Uterus (tissue), 3 donors: ENCODE measurements at regions not wholly inside any gene's neighbourhood (a gene's known extent, or its start where the extent isn't known, plus 50 kb on each side); places are given as distances from the start of the nearest gene placed in this dataset.

Experiments used
- DNase-seq, 2 donors: peaks; one replicate each; pipeline ENCODE4 v3.0.0-alpha.2; 2019 to 2020
- H3K27ac ChIP-seq, 2 donors: fragments of 200-600 bp; sonication (generic); 1 replicate in 1 of 2; 2 replicates in 1 of 2; pipeline ENCODE4 v1.5.1; 2016 to 2018
- H3K27me3 ChIP-seq, 2 donors: fragments of 200-600 bp; sonication (generic); one replicate each; pipeline ENCODE4 v1.5.1; 2018 to 2019; ENCODE audit warnings: control low read depth in 1 of 2
- H3K36me3 ChIP-seq, 2 donors: fragments of 200-600 bp; sonication (generic); one replicate each; pipeline ENCODE4 v1.5.1; 2019; ENCODE audit warnings: control low read depth in 1 of 2
- H3K4me1 ChIP-seq, 2 donors: fragments of 200-600 bp; sonication (generic); one replicate each; pipeline ENCODE4 v1.5.1; 2018 to 2019; ENCODE audit warnings: control low read depth in 1 of 2
- H3K4me3 ChIP-seq, 2 donors: fragments of 200-600 bp; sonication (generic); 1 replicate in 1 of 2; 2 replicates in 1 of 2; pipeline ENCODE4 v1.5.1; 2018 to 2019; ENCODE audit warnings: mild to moderate bottlenecking in 1 of 2
- H3K9me3 ChIP-seq, 2 donors: fragments of 200-600 bp; sonication (generic); one replicate each; pipeline ENCODE4 v1.5.1; 2019; ENCODE audit warnings: control low read depth in 1 of 2
- CTCF ChIP-seq, 4 experiments: fragments of 200-600 bp in 2 of 4; fragments of 450-650 bp in 2 of 4; sonication (generic) in 2 of 4; IDR thresholded peaks; one replicate each; pipeline ENCODE4 v1.5.1; 2016 to 2019; ENCODE audit warnings: antibody characterized with exemption in 4 of 4, mild to moderate bottlenecking in 2 of 4, moderate library complexity in 1 of 4
- POLR2A ChIP-seq, 2 donors: fragments of 450-650 bp; IDR thresholded peaks; one replicate each; pipeline ENCODE4 v1.6.1; 2016; ENCODE audit warnings: antibody characterized with exemption in 2 of 2, mild to moderate bottlenecking in 1 of 2, moderate library complexity in 1 of 2
- intact Hi-C: fragments of 100-400 bp; cut with DNase I; formaldehyde crosslinking; loops from one replicate; pipeline ENCODE4 v1.15.1; 2023; ENCODE audit warnings: low total_unique reads
- donor health status: DM: yes; HTN: yes; CAD: no.

- no peak overlapping the region for H3K27ac ChIP-seq
- no peaks in the 10 kb centered on the region for H3K9me3 ChIP-seq
- intact Hi-C loops: no loop called here
- no peaks in the 10 kb centered on the region for H3K4me1 ChIP-seq
- no peak for DNase-seq
- H3K4me3 ChIP-seq: no peak overlapping the region
- no peaks in the 10 kb centered on the region for H3K36me3 ChIP-seq
- TF ChIP-seq POLR2A (IDR thresholded peaks at IDR 0.05): no peak
- no peak for TF ChIP-seq CTCF (IDR thresholded peaks at IDR 0.05)
- no peaks in the 10 kb centered on the region for H3K27me3 ChIP-seq
Measured at GRCh38 chr10:20958225-20958624, 61.1 kb upstream of the NEBL start.

GRCh38 chr10:20957744-20958143, 60.6 kb upstream of the NEBL start:
- Histone ChIP-seq H3K27ac (no peak overlapping the region), H3K4me1 (no peaks in the 10 kb centered on the region), H3K27me3 (no peaks in the 10 kb centered on the region), H3K36me3 (no peaks in the 10 kb centered on the region), H3K9me3 (no peaks in the 10 kb centered on the region), H3K4me3 (no peak overlapping the region)
- DNase-seq: no peak
- intact Hi-C loops: no loop called here
- no peak for TF ChIP-seq POLR2A (IDR thresholded peaks at IDR 0.05)
- no peak for TF ChIP-seq CTCF (IDR thresholded peaks at IDR 0.05)

- Histone ChIP-seq H3K27ac (no peak overlapping the region), H3K9me3 (no peaks in the 10 kb centered on the region), H3K4me3 (no peak overlapping the region), H3K4me1 (no peaks in the 10 kb centered on the region), H3K27me3 (no peaks in the 10 kb centered on the region), H3K36me3 (no peaks in the 10 kb centered on the region)
- no peak for TF ChIP-seq POLR2A (IDR thresholded peaks at IDR 0.05)
- TF ChIP-seq CTCF (IDR thresholded peaks at IDR 0.05): no peak
- intact Hi-C loops: no loop called here
- DNase-seq: no peak
Measured at GRCh38 chr10:20956843-20957242, 59.7 kb upstream of the NEBL start.

- intact Hi-C loops: no loop called here
- Histone ChIP-seq H3K36me3 (no peaks in the 10 kb centered on the region), H3K27ac (no peak overlapping the region), H3K4me3 (no peak overlapping the region), H3K4me1 (no peaks in the 10 kb centered on the region), H3K27me3 (no peaks in the 10 kb centered on the region), H3K9me3 (no peaks in the 10 kb centered on the region)
- no peak for DNase-seq
- TF ChIP-seq CTCF (IDR thresholded peaks at IDR 0.05): no peak
- TF ChIP-seq POLR2A (IDR thresholded peaks at IDR 0.05): no peak
Measured at GRCh38 chr10:20955355-20955893, 58.3 kb upstream of the NEBL start.

GRCh38 chr10:20954519-20954918, 57.4 kb upstream of the NEBL start:
- no peak overlapping the region for H3K27ac ChIP-seq
- no peaks in the 10 kb centered on the region for H3K9me3 ChIP-seq
- no peak for TF ChIP-seq CTCF (IDR thresholded peaks at IDR 0.05)
- no peak for TF ChIP-seq POLR2A (IDR thresholded peaks at IDR 0.05)
- intact Hi-C loops: no loop called here
- no peak overlapping the region for H3K4me3 ChIP-seq
- no peak for DNase-seq
- no peaks in the 10 kb centered on the region for H3K36me3 ChIP-seq
- H3K4me1 ChIP-seq: no peaks in the 10 kb centered on the region
- no peaks in the 10 kb centered on the region for H3K27me3 ChIP-seq
